NCI-H446 treated with DMSO at 0.1 percent for 48 hours (cell line): ENCODE measurements at regions not wholly inside any gene's neighbourhood (a gene's known extent, or its start where the extent isn't known, plus 50 kb on each side); places are given as distances from the start of the nearest gene placed in this dataset.

Experiments used
- DNase-seq: peaks from one replicate; lab custom pipeline; 2025; lab: John Stamatoyannopoulos, UW

DNA sequence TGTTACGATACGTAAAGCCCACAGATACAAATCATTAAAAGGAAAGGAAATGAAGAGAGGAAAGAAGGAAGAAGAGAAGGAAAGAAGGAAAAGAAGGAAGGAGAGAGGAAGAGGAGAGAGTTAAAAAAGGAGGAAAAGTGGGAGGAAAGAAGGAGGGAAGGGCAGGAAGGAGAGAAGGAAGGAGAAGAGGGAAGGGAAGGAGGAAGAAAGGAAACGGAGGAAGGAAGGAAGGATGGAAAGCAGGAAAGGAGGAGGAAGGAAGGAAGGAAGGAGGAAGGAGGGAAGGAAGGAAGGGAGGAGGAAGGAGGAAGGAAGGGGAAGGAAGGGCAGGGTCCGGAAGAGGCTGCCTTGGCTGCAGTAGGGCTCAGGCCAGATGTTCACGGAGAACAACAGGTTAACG is 95.2 kb downstream of the ENGASE start:
- DNase-seq, result no peak

DNA sequence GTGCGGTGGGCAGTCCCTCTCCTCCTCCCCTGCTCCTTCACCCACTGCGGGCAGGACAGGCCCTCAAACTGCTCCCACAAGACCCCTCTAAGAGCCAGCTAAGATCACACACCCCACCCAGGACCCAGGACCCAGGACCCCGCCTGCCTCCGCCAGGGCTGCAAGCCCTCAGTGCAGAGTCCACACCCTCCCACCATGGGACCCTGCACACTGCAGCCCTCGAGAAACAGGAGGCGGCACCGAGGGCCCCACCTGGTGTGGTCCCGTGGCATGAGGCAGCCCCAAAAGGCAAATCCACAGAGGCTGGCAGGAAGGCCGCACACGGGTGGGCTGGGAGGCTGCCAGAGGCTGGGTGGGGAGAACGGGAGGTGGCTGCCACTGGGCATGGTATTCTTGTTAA is 94.7 kb downstream of the ENGASE start:
- no peak for DNase-seq

DNA sequence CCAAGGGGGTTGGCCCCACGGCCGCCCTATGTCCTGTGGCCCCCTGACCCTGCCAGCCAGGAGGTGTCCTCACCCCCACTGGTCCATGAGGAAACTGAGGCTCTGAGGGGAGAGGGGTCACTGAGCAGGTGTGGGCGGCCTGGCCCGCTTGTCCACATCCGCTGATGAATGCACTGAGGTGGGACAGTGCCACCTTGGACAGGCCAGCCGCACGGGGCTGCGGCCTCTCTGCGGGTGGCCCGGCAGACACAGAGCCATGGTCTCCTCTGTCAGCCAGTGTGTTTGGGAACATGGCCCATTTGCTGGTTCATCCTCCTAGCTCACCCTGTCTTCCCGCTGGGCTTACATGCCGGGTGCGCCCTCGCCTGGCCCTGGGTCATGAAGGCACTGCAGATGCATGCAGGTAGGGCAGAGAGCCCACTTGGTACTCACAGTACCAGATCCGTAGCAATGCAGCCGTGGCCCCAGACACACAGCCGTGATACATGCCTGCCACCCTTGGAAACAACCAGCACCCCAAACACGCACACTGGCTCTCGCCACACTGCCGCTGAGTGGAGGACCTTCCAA is 93.9 kb downstream of the ENGASE start:
- DNase-seq, result no peak

DNA sequence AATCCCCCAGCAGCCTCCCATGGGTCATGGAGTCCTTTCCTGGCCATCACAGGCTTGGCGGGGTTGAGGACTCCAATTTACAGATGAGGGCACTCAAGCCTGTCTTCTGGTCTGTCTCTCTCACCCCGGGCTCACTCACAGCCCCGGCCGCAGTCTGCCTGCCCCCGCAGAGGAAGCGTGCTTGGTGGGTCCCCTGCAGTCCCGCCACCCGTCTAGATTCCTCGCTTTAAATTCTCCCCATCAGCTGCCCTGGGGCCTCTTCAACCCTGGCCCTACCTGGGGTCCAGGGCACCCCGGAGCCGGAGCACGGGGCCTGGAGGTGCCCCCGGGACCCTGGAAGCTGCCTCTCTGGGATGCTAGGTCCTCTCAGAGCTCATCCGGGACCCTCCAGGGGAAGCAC is 92.9 kb downstream of the ENGASE start:
- DNase-seq, result no peak

DNA sequence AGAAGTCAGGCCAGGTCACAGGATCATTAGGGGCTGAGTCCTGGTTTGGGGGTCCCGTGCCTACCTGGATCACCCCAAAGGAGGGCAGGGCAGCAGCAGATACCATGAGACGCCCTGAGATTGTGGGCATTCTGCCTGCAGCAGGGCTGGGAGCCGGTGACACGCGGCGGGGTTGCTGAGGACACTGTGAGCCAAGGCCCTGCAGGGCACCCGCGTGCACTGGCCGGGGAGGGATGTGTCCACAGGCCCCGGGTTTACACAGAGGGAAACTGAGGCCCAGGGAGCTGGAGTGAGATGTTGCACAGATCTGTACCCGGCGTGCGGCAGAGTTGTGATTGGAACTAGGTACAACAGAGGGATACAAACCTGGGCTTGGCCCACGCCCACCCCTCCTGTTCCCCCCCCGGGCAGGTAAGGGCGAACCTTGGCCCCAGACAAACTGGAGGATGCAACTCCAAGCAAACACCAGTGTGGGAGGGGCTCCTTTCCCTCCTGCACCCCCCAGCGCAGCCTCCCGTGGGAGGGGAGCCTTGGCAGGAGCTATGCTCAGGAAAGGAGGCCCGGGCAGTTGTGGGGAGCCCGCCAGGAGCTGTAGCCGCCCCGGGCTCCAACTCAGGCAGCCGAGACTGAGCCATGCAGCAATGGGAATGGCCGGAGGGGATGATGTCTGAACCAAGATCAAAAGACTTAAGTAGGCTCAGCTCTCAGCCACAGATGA is 91.3 kb downstream of the ENGASE start:
- DNase-seq, result no peak

DNA sequence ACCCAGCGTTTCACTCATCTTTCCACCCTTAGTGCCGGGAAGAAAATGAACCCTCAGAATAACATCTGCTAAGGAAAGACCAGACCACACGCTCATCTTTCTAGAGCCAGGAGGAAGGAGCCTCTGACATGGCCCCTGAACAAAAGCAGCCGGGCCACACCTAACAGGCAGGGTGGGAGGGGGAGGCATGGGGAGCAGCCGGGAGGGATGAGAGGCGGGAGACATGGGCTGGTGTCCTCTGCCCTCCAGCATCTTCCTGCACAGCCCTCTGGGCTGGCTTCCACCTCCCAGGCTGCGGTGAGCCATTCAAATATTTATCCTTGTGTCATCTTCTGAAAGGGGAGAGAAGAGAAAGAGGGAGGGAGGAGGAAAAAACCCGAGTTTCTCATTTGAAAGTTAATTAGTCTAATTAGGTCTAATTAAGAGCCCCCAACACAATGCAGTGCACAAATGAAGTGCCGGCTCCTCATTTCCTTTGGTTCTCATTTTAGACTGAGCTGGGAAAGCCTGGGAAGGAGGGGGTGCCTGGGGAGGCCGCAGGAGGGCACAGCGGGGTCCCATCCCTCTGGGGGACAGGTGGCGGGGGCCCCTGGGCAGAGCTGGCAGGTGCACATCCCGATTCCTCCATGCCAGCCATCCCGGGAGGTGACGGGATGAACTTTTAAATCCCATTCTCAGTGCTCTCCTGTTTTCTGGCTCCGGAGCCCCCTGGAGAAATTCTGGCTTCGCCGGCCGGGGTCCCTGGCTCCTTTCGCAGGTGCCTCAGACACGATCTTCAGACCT is 90.5 kb downstream of the ENGASE start:
- DNase-seq, result no peak

DNA sequence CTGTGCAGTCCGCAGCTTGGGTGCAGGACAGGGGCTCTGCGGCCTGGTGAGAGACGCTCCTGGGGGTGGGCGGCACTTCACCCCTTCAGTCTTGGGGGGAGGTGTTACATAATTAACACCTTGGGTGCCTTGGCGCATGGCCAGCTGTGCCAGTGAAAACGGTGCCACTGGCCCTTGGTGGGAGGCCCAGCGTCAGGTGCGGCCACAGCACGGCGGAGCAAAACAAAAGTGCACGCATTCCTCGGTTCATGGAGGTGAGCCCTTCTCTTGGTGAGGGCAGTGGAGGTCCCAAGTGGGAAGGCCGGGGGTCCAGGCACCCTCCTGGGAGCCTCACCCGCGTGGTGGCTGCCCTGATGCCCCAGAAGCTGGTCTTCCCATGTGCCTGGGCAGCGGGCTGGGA is 89.8 kb downstream of the ENGASE start:
- DNase-seq, result no peak

DNA sequence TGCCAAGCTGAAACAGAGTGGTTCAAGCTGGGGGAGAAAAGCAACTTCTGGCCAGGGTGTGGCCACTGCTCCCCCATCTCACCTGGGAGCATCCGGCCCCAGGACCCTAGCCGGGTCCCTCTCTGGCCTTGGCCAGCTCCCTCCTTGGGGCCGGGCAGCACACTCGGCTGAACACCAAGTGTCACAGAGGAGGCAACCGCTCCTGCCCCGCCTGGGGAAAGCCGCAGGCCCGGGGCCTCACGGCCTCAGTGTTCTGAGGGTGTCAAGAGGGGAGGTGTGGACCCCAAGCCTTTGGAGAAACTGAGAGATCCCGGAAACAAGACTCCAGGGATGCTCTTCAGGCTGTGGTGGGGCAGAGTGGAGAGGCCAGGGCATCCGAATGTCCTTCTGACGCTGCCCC is 88.4 kb downstream of the ENGASE start:
- no peak for DNase-seq

DNA sequence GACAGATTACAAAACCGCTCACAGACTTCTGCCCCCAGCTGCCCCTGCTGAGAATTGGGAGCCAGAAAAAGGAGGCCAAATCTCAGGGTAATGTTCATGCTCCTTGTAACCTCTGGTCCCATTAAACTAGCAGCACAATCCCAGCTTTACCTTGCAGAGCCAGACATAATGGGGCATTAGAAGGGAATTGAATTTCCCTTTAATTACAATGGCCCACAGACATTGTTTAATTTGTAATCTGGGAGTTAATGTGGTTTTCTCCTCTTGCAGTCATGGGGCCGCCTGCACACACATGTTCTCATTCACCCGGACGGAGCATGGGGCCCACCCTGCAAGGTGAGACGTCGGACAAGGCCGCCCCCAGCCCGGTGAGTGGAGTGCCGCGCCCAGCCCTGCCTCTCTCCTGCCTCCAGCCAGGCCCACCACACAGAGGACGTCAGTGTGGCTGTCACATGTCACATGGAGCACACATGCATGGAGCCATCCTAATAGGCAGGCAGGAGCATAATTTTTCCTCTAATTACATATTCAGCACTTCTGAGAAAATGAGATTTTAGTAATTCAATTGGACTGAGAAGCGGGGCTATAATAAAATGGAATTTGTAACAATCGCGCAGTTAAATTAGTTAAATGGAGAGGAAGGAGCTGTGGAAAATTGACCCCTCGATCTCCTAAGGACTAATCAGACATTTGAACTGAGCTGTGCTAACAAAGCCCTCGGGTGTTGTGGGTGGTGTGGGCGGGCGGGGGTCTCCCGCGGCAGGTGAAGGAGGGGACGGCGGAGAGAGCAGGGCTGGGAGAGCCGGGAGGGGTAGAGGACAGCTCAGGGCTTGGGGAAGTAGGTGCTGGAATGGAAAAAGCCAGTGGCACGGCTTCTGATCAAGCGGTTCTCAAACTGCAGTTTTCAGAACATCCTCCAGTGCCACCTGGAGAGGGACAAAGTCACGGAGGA is 87.7 kb downstream of the ENGASE start:
- no peak for DNase-seq

DNA sequence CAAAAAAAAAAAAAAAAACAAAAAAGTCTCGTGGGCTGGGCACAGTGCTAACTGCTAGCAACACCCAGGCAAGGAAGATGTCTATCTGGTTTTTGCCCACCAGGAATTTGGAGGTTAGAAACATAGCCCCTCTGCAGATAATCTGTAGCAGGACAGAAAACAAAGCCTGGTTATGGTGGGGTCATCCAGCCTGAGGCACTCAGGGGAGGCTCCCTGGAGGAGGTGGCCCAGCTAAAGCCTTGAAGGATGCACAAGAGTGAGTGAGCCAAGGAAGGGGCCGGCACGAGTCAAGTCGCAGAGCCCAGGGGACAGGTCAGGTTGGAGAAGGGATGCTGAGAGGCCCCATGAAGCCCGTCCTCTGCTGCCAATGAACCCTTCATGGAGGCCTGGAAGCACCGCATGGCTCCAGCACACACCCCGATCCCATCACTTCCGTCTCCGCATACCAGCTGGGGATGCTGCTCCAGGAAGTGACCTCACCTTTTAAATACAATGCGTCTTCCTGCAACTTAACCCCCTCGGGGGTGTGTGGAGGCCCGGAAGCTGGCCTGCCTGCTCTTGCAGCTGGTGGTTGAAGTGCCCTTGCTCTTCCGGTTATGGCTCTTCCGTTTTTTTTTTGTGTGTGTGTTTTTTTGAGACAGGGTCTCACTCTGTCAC is 86.5 kb downstream of the ENGASE start:
- DNase-seq, result no peak

DNA sequence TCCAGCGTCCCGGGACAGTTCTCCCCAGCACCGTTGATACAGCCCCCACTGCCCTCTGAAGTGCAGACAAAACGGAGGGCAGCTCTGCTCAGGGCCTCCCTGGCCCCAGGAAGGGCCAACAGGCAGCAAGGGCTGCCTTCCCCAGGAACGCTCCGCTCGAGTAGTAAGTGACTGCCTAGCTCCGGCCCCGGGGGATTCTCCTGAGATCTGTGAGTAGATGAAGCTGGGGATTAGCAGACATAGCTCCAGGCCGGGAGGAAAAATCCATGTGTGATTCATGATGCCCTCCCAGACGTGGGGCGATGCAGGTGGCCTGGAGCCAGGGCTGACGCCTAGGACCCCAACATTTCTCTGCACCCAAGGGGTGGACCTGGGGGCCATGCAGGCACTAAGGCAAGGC is 85.3 kb downstream of the ENGASE start:
- no peak for DNase-seq

DNA sequence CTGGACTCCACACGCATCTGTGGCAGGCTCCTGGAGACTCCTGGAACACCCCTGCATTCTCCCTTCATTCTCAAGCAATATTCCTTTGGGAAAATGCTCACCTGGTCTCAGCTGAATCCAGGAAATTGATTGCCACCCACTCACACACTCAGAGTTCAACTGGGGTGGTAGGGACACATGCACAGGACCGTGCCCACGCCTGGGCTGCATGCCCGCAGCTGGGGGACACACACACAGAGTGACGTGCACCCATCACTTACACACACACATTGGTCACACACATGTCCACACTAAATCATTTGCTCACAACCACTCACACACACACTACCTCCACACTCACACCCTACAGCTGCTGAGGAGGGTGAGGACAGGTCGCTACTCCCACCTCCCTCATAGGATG is 84.8 kb downstream of the ENGASE start:
- no peak for DNase-seq

DNA sequence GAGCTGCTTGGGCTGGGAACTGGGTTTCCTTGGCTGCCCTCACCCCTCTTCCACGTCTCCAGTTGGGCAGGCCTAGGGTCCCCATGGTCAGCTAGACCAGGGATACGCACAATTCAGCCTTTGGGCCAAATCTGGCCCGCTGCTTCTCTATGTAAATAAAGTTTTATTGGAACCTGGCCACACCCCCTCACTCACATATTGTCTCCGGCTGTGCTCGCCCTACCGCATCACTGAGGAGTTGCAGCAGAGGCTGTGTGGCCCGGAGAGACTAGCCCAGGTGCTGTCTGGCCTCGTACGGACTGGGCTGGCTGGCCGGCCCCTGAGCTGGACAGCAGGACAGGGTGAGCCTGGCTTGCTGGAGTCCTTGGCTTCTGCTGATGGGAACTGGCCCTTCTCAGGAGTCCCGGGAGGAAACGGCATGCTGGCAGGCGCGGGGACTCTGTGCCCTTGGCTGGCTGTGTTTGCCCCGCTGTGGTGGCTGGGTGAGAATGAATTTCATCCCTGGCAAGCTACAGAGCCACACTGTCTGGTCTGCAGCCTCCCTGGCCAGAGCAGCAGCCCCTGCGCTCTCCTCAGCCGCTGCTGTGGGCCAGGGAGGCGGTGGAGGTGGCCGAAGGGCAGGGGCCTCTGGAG is 82.0 kb downstream of the ENGASE start:
- DNase-seq, result no peak

DNA sequence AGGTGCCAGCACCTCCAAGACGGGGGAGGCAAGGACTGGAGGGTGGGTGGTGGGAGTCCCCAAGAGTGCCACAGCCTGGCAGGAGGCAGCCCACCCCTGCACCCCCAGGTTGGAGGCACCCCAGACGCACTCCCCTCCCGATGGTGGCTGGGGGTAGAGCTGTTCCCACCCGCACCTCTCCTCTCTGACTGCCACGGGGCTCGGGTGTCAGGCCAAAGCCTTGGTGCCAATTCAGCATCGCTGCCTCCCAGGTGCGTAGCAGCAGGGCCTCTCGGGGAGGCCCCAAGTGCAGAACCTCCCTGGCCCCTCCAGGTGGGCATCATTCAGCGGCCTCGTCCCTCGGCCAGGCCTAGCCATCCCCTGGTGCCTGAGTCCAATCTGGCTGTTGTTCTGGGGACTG is 81.1 kb downstream of the ENGASE start:
- no peak for DNase-seq

DNA sequence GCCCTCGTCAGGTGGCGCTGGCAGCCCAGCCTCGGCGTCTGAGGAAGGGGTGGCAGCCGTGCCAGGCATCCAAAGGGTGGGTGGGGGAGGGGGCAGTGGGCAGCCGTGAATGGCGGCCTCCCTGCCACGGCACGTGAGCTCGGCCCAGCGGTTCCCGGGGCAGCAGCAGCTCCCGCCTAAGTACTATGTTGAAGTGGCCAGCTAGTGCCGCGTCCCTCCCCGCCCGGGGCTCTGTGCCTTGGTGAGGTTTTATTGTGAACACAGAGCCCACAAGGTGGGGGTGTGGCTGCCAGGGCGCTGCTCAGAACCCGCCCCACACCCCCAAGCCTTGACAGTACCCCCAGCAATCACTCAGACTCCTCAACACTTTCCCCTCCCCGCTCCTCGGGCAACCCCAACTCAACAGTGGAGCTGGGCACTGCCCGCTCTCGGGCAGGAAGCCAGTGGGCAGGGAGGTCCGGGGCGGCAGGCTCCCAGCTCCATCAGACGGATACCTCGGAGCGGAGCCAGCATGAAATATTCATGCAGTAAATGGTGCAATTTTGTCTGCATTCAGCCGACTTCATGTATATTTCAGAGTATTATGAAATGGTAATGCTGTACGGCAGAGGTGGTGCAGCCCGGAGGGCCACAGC is 80.4 kb downstream of the ENGASE start:
- no peak for DNase-seq

DNA sequence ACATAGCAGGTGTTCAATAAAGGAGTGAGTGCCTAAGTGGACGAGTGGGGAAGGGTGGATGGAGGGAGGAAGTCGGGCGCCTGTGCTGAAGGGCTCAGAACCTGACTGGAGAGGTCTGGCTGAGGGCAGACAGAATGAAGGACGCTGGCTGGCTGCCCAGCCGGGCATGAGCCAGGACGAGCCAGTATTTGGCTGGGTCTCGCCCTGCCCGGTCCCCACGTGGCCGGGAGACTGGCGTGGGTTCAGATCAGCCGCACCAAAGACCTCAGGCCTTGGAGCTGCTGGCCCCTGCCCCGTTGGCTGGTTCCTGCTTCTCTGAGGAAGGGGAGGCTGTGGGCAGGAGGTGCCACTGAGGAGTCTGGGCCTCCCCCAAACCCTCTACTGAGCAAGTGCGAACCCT is 79.8 kb downstream of the ENGASE start:
- no peak for DNase-seq

DNA sequence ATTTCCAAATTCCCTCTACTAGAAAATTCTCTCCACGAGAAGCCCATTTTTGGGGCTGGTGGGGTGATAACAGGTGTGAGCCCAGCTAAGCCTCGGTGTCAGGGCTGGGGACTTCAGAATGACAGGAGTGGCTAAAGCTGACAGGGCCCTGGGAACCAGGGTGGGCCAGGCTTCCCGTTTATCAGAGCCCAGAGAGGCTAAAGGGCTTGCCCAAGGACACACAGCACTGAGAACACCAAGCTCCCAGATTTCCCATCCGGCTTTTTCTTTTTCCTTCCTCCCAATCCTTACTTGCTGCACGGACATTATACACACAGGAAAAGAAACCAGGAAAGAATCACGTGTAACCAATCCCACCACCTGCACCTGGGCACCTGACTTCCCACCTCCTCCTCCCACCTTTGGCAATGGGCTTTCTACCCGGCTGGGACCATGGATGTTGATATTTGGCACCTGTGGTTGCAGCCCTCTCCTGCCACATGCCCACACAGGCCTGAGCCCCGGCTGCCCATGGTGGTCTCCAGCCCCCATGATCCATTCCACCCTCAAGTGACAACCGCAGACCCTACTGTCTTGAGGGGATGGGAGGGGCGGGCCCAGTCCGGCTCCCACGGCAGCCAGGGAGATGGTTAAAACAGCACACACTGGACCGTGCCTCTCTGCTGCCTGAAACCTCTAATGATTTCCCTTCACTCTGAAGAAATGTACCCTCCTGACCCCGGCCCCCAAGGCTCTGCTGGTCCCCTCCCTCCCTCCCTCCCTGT is 78.9 kb downstream of the ENGASE start:
- DNase-seq, result no peak

DNA sequence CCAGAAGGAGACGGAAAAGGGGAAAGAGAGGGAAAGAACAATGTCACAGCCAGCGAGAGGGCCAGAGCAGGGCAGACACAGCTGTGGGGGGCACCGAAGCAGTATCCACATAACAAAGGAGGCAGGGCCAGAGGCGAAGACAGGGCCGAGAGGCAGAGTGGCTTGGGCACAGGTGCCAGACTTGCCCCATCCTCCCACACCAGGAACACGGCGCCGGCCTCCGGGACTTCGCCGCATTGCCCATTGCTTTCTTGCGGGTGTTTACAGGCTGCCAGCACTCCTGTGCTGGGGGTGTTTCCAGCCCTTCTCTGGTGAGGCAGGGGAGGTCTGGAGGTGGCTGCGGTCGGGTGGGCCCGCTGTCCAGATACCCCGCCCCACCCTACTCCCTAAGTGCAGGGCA is 78.0 kb downstream of the ENGASE start:
- no peak for DNase-seq

DNA sequence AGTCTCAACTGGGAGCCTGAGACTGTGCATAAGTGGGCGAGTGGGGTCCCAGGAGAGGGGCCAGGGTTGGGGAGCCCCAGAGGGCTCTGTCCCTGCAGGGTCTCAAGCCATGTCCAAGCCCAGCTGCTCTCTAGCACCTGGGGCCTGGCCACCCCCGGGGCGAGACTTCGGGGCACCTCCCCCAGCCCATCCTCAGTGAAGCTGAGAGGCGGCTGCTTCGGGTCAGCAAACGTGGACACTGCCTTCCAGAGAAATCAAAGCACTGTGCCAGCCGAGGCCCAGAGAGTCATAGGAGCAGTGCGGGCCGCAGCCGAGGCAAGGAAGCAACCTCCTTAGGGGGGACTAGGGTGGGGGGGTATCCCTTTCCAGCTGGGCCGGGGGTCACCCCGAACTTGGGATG is 77.5 kb downstream of the ENGASE start:
- no peak for DNase-seq

DNA sequence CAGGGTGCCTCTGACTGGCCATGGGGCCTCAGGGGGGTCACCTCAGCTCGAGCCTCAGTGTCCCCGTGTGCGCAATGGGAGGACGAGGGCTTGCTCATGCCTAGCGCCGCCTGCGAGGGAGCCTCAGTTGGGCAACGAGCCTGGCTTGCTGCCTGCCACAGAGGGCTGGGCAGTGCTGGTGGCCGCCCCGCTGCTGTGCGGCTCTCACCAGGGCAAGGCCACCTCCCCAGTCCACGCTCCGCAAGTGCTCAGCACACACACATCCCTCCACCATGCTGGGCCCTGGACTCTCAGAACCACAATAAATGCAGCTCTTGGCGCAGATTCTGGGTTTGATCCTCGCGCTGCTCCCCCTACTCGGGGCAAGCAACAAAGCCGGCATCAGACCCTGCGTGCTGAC is 76.2 kb downstream of the ENGASE start:
- no peak for DNase-seq
